GM19025 (cell line): ENCODE measurements at regions not wholly inside any gene's neighbourhood (a gene's known extent, or its start where the extent isn't known, plus 50 kb on each side); places are given as distances from the start of the nearest gene placed in this dataset.
"Not testable (repeated sequence)": the region's sequence is repeated elsewhere in the genome, so short reads cannot be mapped to it uniquely, and the experiment has no call there.

Source experiments
- ATAC-seq: cut with Tn5 transposase; IDR thresholded peaks from one replicate; pipeline ENCODE4 v1.9.1; 2021; ENCODE audit warnings: mild to moderate bottlenecking, low read depth, moderate library complexity; ENCODE audit not compliant: unreplicated experiment

DNA sequence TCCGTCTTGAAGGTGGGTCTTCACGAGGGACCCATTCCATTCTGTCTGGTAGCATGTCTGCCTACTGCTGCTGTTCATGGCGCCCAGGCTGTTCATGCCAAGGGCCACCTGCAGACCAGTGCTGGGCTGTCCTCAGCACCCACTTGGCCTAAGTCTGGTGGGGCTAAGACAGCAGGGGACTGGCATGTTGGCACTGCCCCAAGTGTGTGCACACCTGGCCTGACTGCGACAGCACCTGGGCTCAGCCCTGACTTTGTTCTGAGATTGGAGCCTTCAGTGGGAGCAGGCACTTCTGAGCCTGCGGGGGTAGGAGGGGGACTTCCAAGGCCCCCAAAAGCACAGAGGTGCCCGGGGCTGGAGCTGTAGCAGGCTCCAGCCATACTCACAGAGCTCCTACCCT lies 250.8 kb upstream of the EDNRB start:
- no peak for ATAC-seq

GRCh38 chr13:78168981-78169380 lies 250.3 kb upstream of the EDNRB start:
- ATAC-seq, result no peak

DNA sequence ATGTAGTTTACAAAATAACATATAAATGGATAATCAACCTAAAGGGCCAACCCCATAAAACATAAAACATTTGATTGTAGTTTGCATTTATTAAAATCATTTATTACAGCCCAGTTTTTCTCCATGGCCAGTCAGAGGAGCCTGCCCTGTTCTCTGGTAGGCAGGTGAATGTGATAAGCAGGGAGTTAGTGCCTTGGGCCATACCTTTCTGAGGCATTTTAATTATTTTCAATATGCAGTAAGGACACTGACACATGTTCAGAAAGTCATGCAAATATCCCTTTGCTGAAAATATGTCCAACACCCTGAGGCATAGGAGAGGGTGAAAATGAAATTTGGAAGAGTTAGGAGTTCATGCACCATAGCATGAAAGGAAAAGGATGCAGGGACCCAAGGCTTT lies 242.6 kb upstream of the EDNRB start:
- ATAC-seq, result no peak

- ATAC-seq, result no peak
Measured at GRCh38 chr13:78160793-78161192, 242.2 kb upstream of the EDNRB start.

DNA sequence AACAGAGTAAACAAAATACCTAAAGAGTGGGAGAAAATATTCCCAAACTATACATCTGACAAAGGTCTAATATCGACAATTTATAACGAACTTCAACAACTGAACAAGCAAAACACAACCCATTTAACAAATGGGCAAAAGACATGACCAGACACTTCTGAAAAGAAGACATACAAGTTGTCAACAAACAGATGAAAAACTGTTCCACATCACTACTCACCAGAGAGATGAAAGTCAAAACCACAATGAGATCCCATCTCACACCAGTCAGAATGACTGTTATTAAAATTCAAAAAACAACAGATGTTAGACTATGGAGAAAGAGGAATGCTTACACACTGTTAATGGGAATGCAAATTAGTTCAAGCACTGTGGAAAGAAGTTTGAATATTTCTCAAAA lies 233.8 kb upstream of the EDNRB start:
- no peak for ATAC-seq

- ATAC-seq, result no peak
Measured at GRCh38 chr13:78147905-78148304, 229.3 kb upstream of the EDNRB start.

- ATAC-seq, result no peak
Measured at GRCh38 chr13:78145276-78145675, 226.6 kb upstream of the EDNRB start.

DNA sequence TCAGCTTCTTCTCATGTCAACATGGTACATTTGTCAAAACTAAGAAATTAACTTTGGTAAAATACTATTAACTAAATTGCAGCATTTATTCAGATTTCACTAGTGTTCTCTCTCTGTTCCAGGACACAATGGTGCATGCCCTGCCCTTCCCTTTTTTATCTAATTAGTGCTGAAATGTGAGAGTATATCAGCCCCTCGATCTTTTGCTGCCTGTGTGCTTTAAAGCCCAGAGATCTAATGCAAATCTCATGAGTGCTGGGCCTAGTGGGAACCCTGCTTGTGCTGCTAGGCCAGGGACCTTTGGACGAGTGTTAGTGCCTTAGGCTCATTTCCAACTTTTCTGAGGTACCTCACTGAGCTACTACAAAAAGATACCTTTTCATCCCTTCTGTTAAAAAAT lies 221.1 kb upstream of the EDNRB start:
- no peak for ATAC-seq

GRCh38 chr13:78138756-78139155 lies 220.1 kb upstream of the EDNRB start:
- no peak for ATAC-seq

DNA sequence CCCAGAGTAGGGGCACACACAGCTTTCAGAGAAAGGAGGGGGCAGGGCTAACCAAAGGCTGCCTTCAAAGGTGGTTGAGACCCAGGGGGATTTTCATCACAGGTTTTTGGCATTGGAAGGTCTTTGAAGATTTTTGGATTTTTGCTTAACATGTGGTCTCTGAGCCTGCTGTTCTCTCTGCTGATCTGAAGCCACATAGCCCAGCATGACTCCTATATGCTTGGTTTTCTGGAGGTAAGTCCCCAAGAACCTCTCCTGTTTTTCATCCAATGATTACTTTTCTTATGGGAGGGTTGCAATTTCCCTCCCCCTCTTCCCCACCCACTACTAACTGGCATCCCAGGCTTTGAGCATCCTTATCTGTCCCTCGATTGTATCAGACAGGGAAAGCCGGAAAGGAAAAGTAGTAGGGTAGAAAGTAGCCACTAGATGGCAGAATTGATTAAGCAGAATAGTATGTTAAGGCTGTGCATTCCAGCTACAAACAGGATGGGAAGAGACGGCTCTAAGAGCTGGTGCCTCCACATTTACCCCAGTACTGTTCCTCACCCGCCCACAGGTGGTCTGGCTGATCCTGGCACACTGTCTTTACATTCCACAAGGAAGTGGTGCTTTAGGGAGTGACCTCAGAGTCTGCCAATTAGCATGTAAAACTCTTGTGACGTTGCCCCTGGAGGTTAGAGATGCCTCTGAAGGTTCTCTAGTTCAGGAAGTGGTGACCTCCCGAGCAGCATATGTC lies 218.9 kb upstream of the EDNRB start:
- peak; percentile 79 for ATAC-seq

GRCh38 chr13:78136966-78137365 lies 218.3 kb upstream of the EDNRB start:
- ATAC-seq, result no peak

- no peak for ATAC-seq
Measured at GRCh38 chr13:78133511-78133910, 214.9 kb upstream of the EDNRB start.

- no peak for ATAC-seq
Measured at GRCh38 chr13:78131811-78132210, 213.2 kb upstream of the EDNRB start.

GRCh38 chr13:78131346-78131745 lies 212.7 kb upstream of the EDNRB start:
- no peak for ATAC-seq

GRCh38 chr13:78129823-78130222 lies 211.2 kb upstream of the EDNRB start:
- no peak for ATAC-seq

DNA sequence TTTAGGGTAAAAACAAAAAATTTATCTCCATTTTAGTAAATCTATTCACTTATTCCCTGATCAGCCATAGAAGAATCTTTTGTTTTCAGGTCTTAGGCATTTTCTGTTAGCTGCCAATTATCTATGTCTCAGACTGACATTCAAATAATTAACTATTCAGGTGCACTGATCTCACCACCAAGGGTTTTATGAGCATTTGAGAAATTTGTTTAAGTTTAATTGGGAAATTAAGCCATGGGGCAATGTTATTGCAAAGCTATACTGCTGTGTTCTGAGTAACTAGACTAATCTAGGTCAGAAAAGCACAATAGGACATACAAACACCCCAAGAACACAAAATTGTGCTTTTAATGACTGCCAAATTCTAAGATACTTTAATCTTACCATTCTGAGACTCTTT lies 210.7 kb upstream of the EDNRB start:
- ATAC-seq, result no peak

DNA sequence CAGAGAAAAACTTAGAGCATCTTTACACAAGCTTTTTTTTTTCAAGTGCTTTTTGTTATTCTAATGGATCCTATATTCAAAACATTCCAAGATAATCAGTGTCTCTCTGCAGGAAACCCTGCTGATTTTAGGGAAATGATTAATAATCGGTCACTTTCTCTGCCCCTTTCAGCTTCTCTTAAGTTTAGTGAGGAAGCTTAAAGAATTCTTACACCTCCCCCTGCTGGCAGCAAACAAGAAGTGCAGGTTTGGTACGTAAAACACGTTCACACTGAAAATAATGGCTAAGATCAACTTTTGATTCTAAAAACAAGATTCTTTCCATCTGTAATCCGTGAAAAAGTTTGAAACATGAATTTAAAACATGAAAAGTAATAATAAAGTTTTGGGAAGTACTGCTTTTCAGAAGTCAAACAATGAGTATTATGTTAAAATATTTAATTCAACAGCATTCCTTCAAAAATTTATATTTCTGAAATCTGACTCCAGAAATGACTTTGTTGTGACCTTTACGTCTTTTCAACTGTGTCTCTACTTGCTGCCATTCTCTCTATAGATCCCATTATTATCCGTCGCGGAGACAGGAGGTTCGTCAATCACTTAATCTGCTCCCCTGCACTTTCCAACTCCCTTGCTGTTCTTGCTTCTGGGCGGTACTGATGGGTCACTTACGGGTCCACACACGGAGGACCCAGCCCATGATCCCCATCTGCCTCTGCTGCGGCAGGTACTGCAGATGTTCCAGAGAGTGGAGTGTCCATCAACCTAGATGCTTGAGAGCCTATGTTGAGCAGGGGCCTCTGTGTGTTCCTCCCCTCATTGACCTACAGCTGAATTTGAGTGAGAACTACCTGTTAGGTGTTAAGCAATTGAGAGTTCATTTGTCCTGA lies 203.1 kb upstream of the EDNRB start:
- ATAC-seq, result no peak

GRCh38 chr13:78121001-78121400 lies 202.4 kb upstream of the EDNRB start:
- ATAC-seq, result no peak

DNA sequence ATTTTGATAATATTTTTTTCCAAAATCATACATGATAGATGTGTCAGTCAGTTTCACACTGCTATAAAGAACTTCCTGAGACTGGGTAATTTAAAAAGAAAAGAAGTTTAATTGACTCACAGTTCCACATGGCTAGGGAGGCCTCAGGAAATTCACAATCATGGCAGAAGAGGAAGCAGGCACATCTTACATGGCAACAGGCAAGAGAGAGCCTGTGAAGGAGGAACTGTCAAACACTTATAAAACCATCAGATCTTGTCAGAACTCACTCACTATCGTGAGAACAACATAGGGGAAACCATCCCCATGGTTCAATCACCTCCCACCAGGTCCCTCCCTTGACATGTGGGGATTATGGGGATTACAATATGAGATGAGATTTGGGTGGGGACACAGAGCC lies 201.5 kb upstream of the EDNRB start:
- ATAC-seq, result not testable (repeated sequence)

- not testable (repeated sequence) for ATAC-seq
Measured at GRCh38 chr13:78117070-78117469, 198.4 kb upstream of the EDNRB start.

DNA sequence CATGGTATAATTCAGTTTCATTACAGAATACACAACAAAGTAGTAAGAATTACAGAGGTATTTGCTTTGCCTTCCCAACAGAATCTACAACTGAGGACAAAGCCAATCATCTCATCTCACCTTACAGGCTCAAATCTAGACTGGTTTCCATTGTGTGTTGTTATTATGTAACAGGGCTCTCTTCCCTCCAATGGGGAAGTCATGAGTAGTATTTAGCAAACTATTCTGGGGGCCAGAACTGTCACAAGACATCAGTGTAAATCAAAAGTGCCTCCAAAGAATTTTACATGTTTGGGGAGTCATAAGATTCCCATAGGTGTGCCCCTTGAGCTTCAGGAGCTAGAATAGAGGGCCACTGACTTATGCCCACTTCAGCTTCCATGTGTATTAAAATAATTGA lies 187.0 kb upstream of the EDNRB start:
- ATAC-seq, result no peak

DNA sequence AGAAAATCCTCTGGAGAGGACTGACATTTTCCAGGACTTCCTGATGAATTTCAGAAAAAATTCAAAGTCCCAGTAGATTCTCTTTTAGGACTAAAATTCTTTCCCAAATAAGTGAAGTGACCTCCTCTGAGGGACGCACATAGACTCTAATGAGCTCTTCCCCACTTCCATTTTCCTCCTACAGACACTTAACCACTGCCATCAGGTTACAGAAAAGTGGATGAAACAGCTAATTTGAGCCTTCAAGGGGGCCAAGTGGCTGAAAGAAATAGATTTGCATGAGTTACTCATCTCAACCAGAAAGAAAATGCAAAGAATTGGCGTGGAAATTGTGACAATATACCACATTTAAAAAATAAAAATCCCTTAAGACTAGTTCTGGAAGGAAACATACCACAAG lies 185.3 kb upstream of the EDNRB start:
- no peak for ATAC-seq
